CD14-positive monocyte (primary cell): ENCODE measurements at regions not wholly inside any gene's neighbourhood (a gene's known extent, or its start where the extent isn't known, plus 50 kb on each side); places are given as distances from the start of the nearest gene placed in this dataset.

Source experiments
- DNase-seq, 3 donors: peaks; one replicate each; pipeline ENCODE4 v3.0.0-alpha.2; 2011 to 2022
- H2AFZ ChIP-seq: 2 replicates; pipeline ENCODE4 v1.6.0; 2012; ENCODE audit warnings: mild to moderate bottlenecking, low read depth, low read length, inconsistent platforms; ENCODE audit not compliant: insufficient read depth, poor library complexity, severe bottlenecking
- H3K27ac ChIP-seq, 2 donors: 1 replicate in 1 of 2; 2 replicates in 1 of 2; pipeline ENCODE4 v1.5.1; 2012 to 2013; ENCODE audit warnings: low read length in 2 of 2, control low read depth in 1 of 2, inconsistent platforms in 1 of 2, low read depth in 1 of 2, mild to moderate bottlenecking in 1 of 2
- H3K27me3 ChIP-seq, 2 donors: one replicate each; pipeline versions ENCODE4 v1.6.0 to v1.6.1; 2011 to 2013; ENCODE audit warnings: low read length in 2 of 2; ENCODE audit not compliant: control insufficient read depth in 2 of 2, insufficient read depth in 2 of 2
- H3K36me3 ChIP-seq, 2 donors: replicated peaks in 1 of 2; 1 replicate in 1 of 2; 2 replicates in 1 of 2; pipeline versions ENCODE4 v1.5.1 to v1.6.1; 2012 to 2013; ENCODE audit warnings: low read length in 2 of 2, control low read depth in 1 of 2, inconsistent platforms in 1 of 2, mild to moderate bottlenecking in 1 of 2; ENCODE audit not compliant: insufficient read depth in 2 of 2, control insufficient read depth in 1 of 2
- H3K4me1 ChIP-seq, 2 donors: 1 replicate in 1 of 2; 2 replicates in 1 of 2; pipeline versions ENCODE4 v1.5.1 to v1.6.1; 2012 to 2013; ENCODE audit warnings: low read length in 2 of 2, control low read depth in 1 of 2, inconsistent platforms in 1 of 2, mild to moderate bottlenecking in 1 of 2, moderate library complexity in 1 of 2; ENCODE audit not compliant: insufficient read depth in 2 of 2, control insufficient read depth in 1 of 2
- H3K4me2 ChIP-seq: replicated peaks from 2 replicates; pipeline ENCODE3; 2012; ENCODE audit warnings: low read length, moderate library complexity, mild to moderate bottlenecking; ENCODE audit not compliant: poor library complexity, severe bottlenecking; ENCODE audit errors: extremely low read depth
- H3K4me3 ChIP-seq, 3 experiments: fragments of 200-600 bp in 1 of 3; sonication (generic) in 1 of 3; replicated peaks in 1 of 3; 1 replicate in 2 of 3; 2 replicates in 1 of 3; pipeline ENCODE4 v1.5.1; 2011 to 2013; ENCODE audit warnings: low read length in 3 of 3, mild to moderate bottlenecking in 3 of 3, control low read depth in 2 of 3, low read depth in 2 of 3, inconsistent platforms in 1 of 3, moderate library complexity in 1 of 3
- H3K79me2 ChIP-seq: 2 replicates; pipeline ENCODE4 v1.6.0; 2012; ENCODE audit warnings: mild to moderate bottlenecking, control low read depth, inconsistent platforms, low read length, moderate library complexity; ENCODE audit not compliant: insufficient read depth
- H3K9ac ChIP-seq: 2 replicates; pipeline ENCODE4 v1.6.0; 2017; ENCODE audit warnings: low read length, mild to moderate bottlenecking; ENCODE audit not compliant: insufficient read depth, poor library complexity, severe bottlenecking
- H3K9me3 ChIP-seq, 2 donors: replicated peaks in 1 of 2; 1 replicate in 1 of 2; 2 replicates in 1 of 2; pipeline versions ENCODE4 v1.5.1 to v1.6.1; 2012 to 2013; ENCODE audit warnings: low read length in 2 of 2, control low read depth in 1 of 2; ENCODE audit not compliant: control insufficient read depth in 1 of 2, insufficient read depth in 1 of 2
- H4K20me1 ChIP-seq: 2 replicates; pipeline ENCODE4 v1.6.0; 2012; ENCODE audit warnings: mild to moderate bottlenecking, low read length, control low read depth, moderate library complexity; ENCODE audit not compliant: insufficient read depth
- H3K27ac Mint-ChIP-seq, 7 donors: one replicate each; pipeline ENCODE4 v1.8.0; 2020; ENCODE audit warnings: mild to moderate bottlenecking in 7 of 7, mixed read lengths in 7 of 7, moderate library complexity in 6 of 7, inconsistent platforms in 2 of 7
- H3K27me3 Mint-ChIP-seq, 3 donors: one replicate each; pipeline ENCODE4 v1.8.0; 2021 to 2022; ENCODE audit warnings: low read depth in 3 of 3, mild to moderate bottlenecking in 3 of 3, mixed read lengths in 3 of 3, moderate library complexity in 3 of 3, inconsistent platforms in 1 of 3
- H3K36me3 Mint-ChIP-seq, 2 donors: one replicate each; pipeline ENCODE4 v1.8.0; 2020; ENCODE audit warnings: mixed read lengths in 2 of 2, inconsistent platforms in 1 of 2, mild to moderate bottlenecking in 1 of 2
- H3K4me1 Mint-ChIP-seq: one replicate; pipeline ENCODE4 v1.8.0; 2020; ENCODE audit warnings: mild to moderate bottlenecking, mixed read lengths
- H3K4me3 Mint-ChIP-seq, 2 donors: one replicate each; pipeline ENCODE4 v1.8.0; 2020; ENCODE audit warnings: mild to moderate bottlenecking in 2 of 2, mixed read lengths in 2 of 2, moderate library complexity in 1 of 2
- H3K9me3 Mint-ChIP-seq, 7 donors: one replicate each; pipeline ENCODE4 v1.8.0; 2020 to 2022; ENCODE audit warnings: mixed read lengths in 7 of 7, mild to moderate bottlenecking in 6 of 7, moderate library complexity in 6 of 7, inconsistent platforms in 2 of 7
- WGBS: methylation state at CpG from one replicate; pipeline ENCODE4 v1.1.5; 2013; ENCODE audit warnings: missing lambda C conversion rate; ENCODE audit not compliant: insufficient coverage; 5-methylcytosine and 5-hydroxymethylcytosine counted together
- intact Hi-C, 2 donors: fragments of 100-400 bp; cut with micrococcal nuclease; formaldehyde crosslinking; loops; one replicate each; pipeline versions ENCODE4 v1.15.0 to v1.15.1; 2023
- TF ChIP-seq, protein P1 (sequence below): fragments of 200-600 bp; IDR thresholded peaks from one replicate; pipeline ENCODE4 v1.8.0; 2022; ENCODE audit warnings: antibody characterized with exemption, mild to moderate bottlenecking

DNA sequence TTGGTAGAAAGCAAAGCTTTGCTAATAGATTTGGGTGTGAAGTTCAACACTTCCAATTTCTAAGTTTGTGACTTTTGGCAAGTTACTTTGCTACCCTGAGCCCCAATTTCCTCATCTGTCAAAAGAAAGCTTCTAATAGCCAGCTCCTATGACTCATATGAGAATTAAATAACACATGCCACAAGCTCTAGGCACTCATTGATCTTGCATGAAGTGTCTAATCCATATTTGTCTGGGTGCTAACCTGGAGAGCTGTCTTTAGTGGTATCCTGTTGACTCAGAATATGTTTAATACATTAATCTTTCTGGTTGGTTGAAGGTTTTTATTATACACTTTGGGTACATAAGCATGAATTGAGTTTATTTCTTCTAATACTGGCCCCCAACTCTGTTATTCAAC, 188.8 kb downstream of the POSTN start:
- Histone ChIP-seq H2AFZ (no peak overlapping the region), H3K4me2 (no peak overlapping the region), H3K4me3 (no peak overlapping the region), H3K27ac (no peak overlapping the region), H3K79me2 (no peaks in the 10 kb centered on the region), H3K4me1 (no peaks in the 10 kb centered on the region), H4K20me1 (no peaks in the 10 kb centered on the region), H3K27me3 (no peaks in the 10 kb centered on the region), H3K9ac (no peak overlapping the region), H3K9me3 (peaks cover 2 to 8% of the 10 kb centered on the region in 2 donors), H3K36me3 (no peaks in the 10 kb centered on the region)
- TF ChIP-seq, protein P1, sequence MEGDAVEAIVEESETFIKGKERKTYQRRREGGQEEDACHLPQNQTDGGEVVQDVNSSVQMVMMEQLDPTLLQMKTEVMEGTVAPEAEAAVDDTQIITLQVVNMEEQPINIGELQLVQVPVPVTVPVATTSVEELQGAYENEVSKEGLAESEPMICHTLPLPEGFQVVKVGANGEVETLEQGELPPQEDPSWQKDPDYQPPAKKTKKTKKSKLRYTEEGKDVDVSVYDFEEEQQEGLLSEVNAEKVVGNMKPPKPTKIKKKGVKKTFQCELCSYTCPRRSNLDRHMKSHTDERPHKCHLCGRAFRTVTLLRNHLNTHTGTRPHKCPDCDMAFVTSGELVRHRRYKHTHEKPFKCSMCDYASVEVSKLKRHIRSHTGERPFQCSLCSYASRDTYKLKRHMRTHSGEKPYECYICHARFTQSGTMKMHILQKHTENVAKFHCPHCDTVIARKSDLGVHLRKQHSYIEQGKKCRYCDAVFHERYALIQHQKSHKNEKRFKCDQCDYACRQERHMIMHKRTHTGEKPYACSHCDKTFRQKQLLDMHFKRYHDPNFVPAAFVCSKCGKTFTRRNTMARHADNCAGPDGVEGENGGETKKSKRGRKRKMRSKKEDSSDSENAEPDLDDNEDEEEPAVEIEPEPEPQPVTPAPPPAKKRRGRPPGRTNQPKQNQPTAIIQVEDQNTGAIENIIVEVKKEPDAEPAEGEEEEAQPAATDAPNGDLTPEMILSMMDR = no peak
- Mint-ChIP-seq H3K27me3 (peaks cover 0 to 3% (median 1%) of the 10 kb centered on the region in 3 donors), H3K4me1 (no peaks in the 10 kb centered on the region), H3K36me3 (no peaks in the 10 kb centered on the region), H3K27ac (no peak overlapping the region), H3K4me3 (no peak overlapping the region), H3K9me3 (peaks cover 0 to 16% (median 3%) of the 10 kb centered on the region in 7 donors)
- no peak for DNase-seq
- intact Hi-C loops = no loop called here

DNA sequence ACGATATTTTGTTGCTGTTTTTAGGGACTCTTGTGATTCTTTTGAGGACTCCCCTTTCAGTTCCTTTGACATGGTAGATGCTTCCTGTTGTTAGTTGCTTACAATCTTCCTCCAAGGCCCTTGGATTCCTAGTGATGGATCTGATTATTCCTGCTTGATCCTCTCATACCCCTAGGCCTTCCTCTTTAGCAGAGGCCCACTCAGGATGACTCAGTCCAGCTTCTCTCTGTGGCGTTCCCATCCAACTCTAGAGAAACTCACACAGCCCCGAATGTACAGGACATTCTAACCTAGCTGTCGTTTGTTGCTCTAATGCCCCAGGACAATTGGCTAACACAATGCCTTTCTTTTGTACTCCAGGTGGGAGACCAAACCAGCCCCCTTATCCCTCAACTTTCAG, 191.4 kb downstream of the POSTN start:
- intact Hi-C loops = no loop called here

More for the DNA sequence above, 191.4 kb downstream of the POSTN start:
- Histone ChIP-seq H3K4me2 (no peak overlapping the region), H3K9ac (no peak overlapping the region), H3K79me2 (no peaks in the 10 kb centered on the region), H3K27me3 (no peaks in the 10 kb centered on the region), H2AFZ (no peak overlapping the region), H3K4me3 (no peak overlapping the region), H3K36me3 (no peaks in the 10 kb centered on the region), H3K9me3 (peaks cover 0 to 8% of the 10 kb centered on the region in 2 donors), H3K4me1 (no peaks in the 10 kb centered on the region), H4K20me1 (no peaks in the 10 kb centered on the region), H3K27ac (no peak overlapping the region)
- no peak for DNase-seq
- 94% methylated on average over 3 of the region's 4 CpGs for WGBS
- Mint-ChIP-seq H3K4me3 (no peak overlapping the region), H3K27me3 (peaks cover 0 to 3% (median 1%) of the 10 kb centered on the region in 3 donors), H3K9me3 (peaks cover 0 to 9% (median 3%) of the 10 kb centered on the region in 7 donors), H3K4me1 (no peaks in the 10 kb centered on the region), H3K27ac (peak overlapping the region in 1 of 7 donors; percentile 11), H3K36me3 (no peaks in the 10 kb centered on the region)
- TF ChIP-seq, protein P1 = no peak
